Skeletal muscle satellite cell (primary cell): ENCODE measurements at regions not wholly inside any gene's neighbourhood (a gene's known extent, or its start where the extent isn't known, plus 50 kb on each side); places are given as distances from the start of the nearest gene placed in this dataset.
"Not testable (repeated sequence)": the region's sequence is repeated elsewhere in the genome, so short reads cannot be mapped to it uniquely, and the experiment has no call there.

ENCODE experiments used
- H3K27me3 ChIP-seq: 2 replicates; pipeline ENCODE4 v1.7.0; 2013; ENCODE audit warnings: low read length; ENCODE audit not compliant: control insufficient read depth, insufficient read depth
- H3K36me3 ChIP-seq: 2 replicates; pipeline ENCODE4 v1.7.0; 2013; ENCODE audit warnings: mild to moderate bottlenecking, control low read depth, low read length; ENCODE audit not compliant: insufficient read depth
- H3K4me1 ChIP-seq: 2 replicates; pipeline ENCODE4 v1.7.0; 2013; ENCODE audit warnings: low read length; ENCODE audit not compliant: control insufficient read depth, insufficient read depth
- H3K4me2 ChIP-seq: 2 replicates; pipeline ENCODE4 v1.7.0; 2013; ENCODE audit warnings: mild to moderate bottlenecking, low read length
- H3K4me3 ChIP-seq: 2 replicates; pipeline ENCODE4 v1.7.0; 2013; ENCODE audit warnings: low read length
- H3K9ac ChIP-seq: 2 replicates; pipeline ENCODE4 v1.7.0; 2013; ENCODE audit warnings: mild to moderate bottlenecking, low read depth, low read length, moderate library complexity
- H3K9me3 ChIP-seq: replicated peaks from 2 replicates; pipeline ENCODE4 v1.7.0; 2013; ENCODE audit warnings: mild to moderate bottlenecking, control low read depth, low read length

GRCh38 chr10:53650794-53651193 is 878.2 kb upstream of the MBL2 start:
- H3K27me3 ChIP-seq = no peaks in the 10 kb centered on the region
- H3K9me3 ChIP-seq = no peaks in the 10 kb centered on the region
- no peak overlapping the region for H3K4me2 ChIP-seq
- no peaks in the 10 kb centered on the region for H3K36me3 ChIP-seq
- no peaks in the 10 kb centered on the region for H3K4me1 ChIP-seq
- H3K4me3 ChIP-seq = no peak overlapping the region
- no peak overlapping the region for H3K9ac ChIP-seq

- not testable (repeated sequence) for H3K36me3 ChIP-seq, H3K9ac ChIP-seq, H3K4me3 ChIP-seq, H3K27me3 ChIP-seq, H3K4me1 ChIP-seq, H3K9me3 ChIP-seq, H3K4me2 ChIP-seq
These were observed 874.6 kb upstream of the MBL2 start for GRCh38 chr10:53647221-53647620.

- Histone ChIP-seq H3K9me3 (no peaks in the 10 kb centered on the region), H3K36me3 (no peaks in the 10 kb centered on the region), H3K4me3 (no peak overlapping the region), H3K4me1 (no peaks in the 10 kb centered on the region), H3K9ac (no peak overlapping the region), H3K4me2 (no peak overlapping the region), H3K27me3 (no peaks in the 10 kb centered on the region)
These were observed 873.9 kb upstream of the MBL2 start for GRCh38 chr10:53646525-53646924.

GRCh38 chr10:53645951-53646350 is 873.4 kb upstream of the MBL2 start:
- H3K27me3 ChIP-seq = no peaks in the 10 kb centered on the region
- no peaks in the 10 kb centered on the region for H3K9me3 ChIP-seq
- H3K4me1 ChIP-seq = no peaks in the 10 kb centered on the region
- no peak overlapping the region for H3K4me2 ChIP-seq
- H3K9ac ChIP-seq = no peak overlapping the region
- no peak overlapping the region for H3K4me3 ChIP-seq
- no peaks in the 10 kb centered on the region for H3K36me3 ChIP-seq

- H3K4me3 ChIP-seq = no peak overlapping the region
- H3K9me3 ChIP-seq = peaks cover 2% of the 10 kb centered on the region
- H3K36me3 ChIP-seq = no peaks in the 10 kb centered on the region
- no peaks in the 10 kb centered on the region for H3K27me3 ChIP-seq
- H3K4me1 ChIP-seq = no peaks in the 10 kb centered on the region
- no peak overlapping the region for H3K9ac ChIP-seq
- no peak overlapping the region for H3K4me2 ChIP-seq
These were observed 865.4 kb upstream of the MBL2 start for GRCh38 chr10:53638006-53638405.

- no peaks in the 10 kb centered on the region for H3K36me3 ChIP-seq
- H3K9ac ChIP-seq = no peak overlapping the region
- H3K4me3 ChIP-seq = no peak overlapping the region
- no peaks in the 10 kb centered on the region for H3K4me1 ChIP-seq
- no peaks in the 10 kb centered on the region for H3K27me3 ChIP-seq
- H3K4me2 ChIP-seq = no peak overlapping the region
- no peaks in the 10 kb centered on the region for H3K9me3 ChIP-seq
These were observed 852.1 kb upstream of the MBL2 start for GRCh38 chr10:53624722-53625121.

- Histone ChIP-seq H3K4me3 (no peak overlapping the region), H3K9me3 (no peaks in the 10 kb centered on the region), H3K27me3 (no peaks in the 10 kb centered on the region), H3K4me1 (no peaks in the 10 kb centered on the region), H3K36me3 (no peaks in the 10 kb centered on the region), H3K4me2 (no peak overlapping the region), H3K9ac (no peak overlapping the region)
These were observed 849.6 kb upstream of the MBL2 start for GRCh38 chr10:53622201-53622600.

GRCh38 chr10:53619671-53620070 is 847.1 kb upstream of the MBL2 start:
- no peak overlapping the region for H3K9ac ChIP-seq
- no peak overlapping the region for H3K4me3 ChIP-seq
- no peaks in the 10 kb centered on the region for H3K36me3 ChIP-seq
- no peaks in the 10 kb centered on the region for H3K27me3 ChIP-seq
- H3K4me2 ChIP-seq = no peak overlapping the region
- no peaks in the 10 kb centered on the region for H3K9me3 ChIP-seq
- H3K4me1 ChIP-seq = no peaks in the 10 kb centered on the region

- Histone ChIP-seq H3K9me3 (peaks cover 3% of the 10 kb centered on the region), H3K4me3 (no peak overlapping the region), H3K27me3 (no peaks in the 10 kb centered on the region), H3K4me2 (no peak overlapping the region), H3K9ac (no peak overlapping the region), H3K36me3 (no peaks in the 10 kb centered on the region), H3K4me1 (no peaks in the 10 kb centered on the region)
These were observed 835.1 kb upstream of the MBL2 start for GRCh38 chr10:53607691-53608090.

- Histone ChIP-seq H3K4me3 (no peak overlapping the region), H3K4me2 (no peak overlapping the region), H3K9ac (no peak overlapping the region), H3K27me3 (no peaks in the 10 kb centered on the region), H3K4me1 (no peaks in the 10 kb centered on the region), H3K9me3 (peaks cover 3% of the 10 kb centered on the region), H3K36me3 (no peaks in the 10 kb centered on the region)
These were observed 834.4 kb upstream of the MBL2 start for GRCh38 chr10:53606981-53607380.

- Histone ChIP-seq H3K4me1 (no peaks in the 10 kb centered on the region), H3K4me2 (no peak overlapping the region), H3K36me3 (no peaks in the 10 kb centered on the region), H3K9me3 (no peaks in the 10 kb centered on the region), H3K4me3 (no peak overlapping the region), H3K27me3 (no peaks in the 10 kb centered on the region), H3K9ac (no peak overlapping the region)
These were observed 828.8 kb upstream of the MBL2 start for GRCh38 chr10:53601260-53601875.

- no peaks in the 10 kb centered on the region for H3K27me3 ChIP-seq
- H3K9ac ChIP-seq = no peak overlapping the region
- no peaks in the 10 kb centered on the region for H3K36me3 ChIP-seq
- H3K9me3 ChIP-seq = no peaks in the 10 kb centered on the region
- no peak overlapping the region for H3K4me3 ChIP-seq
- H3K4me2 ChIP-seq = no peak overlapping the region
- no peaks in the 10 kb centered on the region for H3K4me1 ChIP-seq
These were observed 826.3 kb upstream of the MBL2 start for GRCh38 chr10:53598914-53599313.
